A549 (cell line): ENCODE measurements at regions not wholly inside any gene's neighbourhood (a gene's known extent, or its start where the extent isn't known, plus 50 kb on each side); places are given as distances from the start of the nearest gene placed in this dataset.
"Not testable (repeated sequence)": the region's sequence is repeated elsewhere in the genome, so short reads cannot be mapped to it uniquely, and the experiment has no call there.

ENCODE experiments used
- ATAC-seq, 2 experiments: fragments of 200-7000 bp in 1 of 2; fragments of >200 bp in 1 of 2; cut with Nextera tagmentation in 1 of 2; cut with Tn5 transposase in 1 of 2; 3 replicates each; pipeline versions ENCODE4 v1.8.0 to v1.9.1; 2018 to 2020; ENCODE audit warnings: mild to moderate bottlenecking in 1 of 2, moderate library complexity in 1 of 2
- CTCF ChIA-PET: fragments of 300-600 bp; sonication (Branson Sonifier 250); formaldehyde crosslinking; extraction: SDS; loops from one replicate; lab custom pipeline; 2021; ENCODE audit warnings: antibody characterized with exemption, inconsistent platforms; lab: Yijun Ruan, JAX
- POLR2A ChIA-PET: fragments of 350-600 bp; formaldehyde crosslinking; extraction: SDS; loops from one replicate; lab custom pipeline; 2021; ENCODE audit warnings: antibody characterized with exemption, inconsistent platforms; lab: Yijun Ruan, JAX
- DNase-seq, 2 experiments: peaks; one replicate each; pipeline versions ENCODE4 v3.0.0 to v3.0.0-alpha.2; 2011 to 2016; ENCODE audit warnings: low read depth in 1 of 2, low spot score in 1 of 2
- FAIRE-seq: peaks from 2 replicates; lab custom pipeline; 2011; peaks lifted over from hg19 to GRCh38; lab: Jason Lieb, UNC
- H3K27ac ChIP-seq, 2 experiments: fragments of >200 bp; sonication (Bioruptor Twin); formaldehyde crosslinking; 3 replicates each; pipeline ENCODE4 v1.5.1; 2016 to 2017
- H3K4me1 ChIP-seq: fragments of >200 bp; sonication (Bioruptor Twin); formaldehyde crosslinking; 3 replicates; pipeline ENCODE4 v1.6.1; 2016
- H3K4me2 ChIP-seq: fragments of >200 bp; sonication (Bioruptor Twin); formaldehyde crosslinking; 3 replicates; pipeline ENCODE4 v1.6.1; 2016
- H3K4me3 ChIP-seq: fragments of >200 bp; sonication (Bioruptor Twin); formaldehyde crosslinking; 3 replicates; pipeline ENCODE4 v1.5.1; 2016
- H3K9me3 ChIP-seq: fragments of >200 bp; sonication (Bioruptor Twin); formaldehyde crosslinking; 3 replicates; pipeline ENCODE4 v1.6.1; 2016
- CEBPB ChIP-seq, 2 experiments: fragments of >200 bp in 1 of 2; sonication (Bioruptor Twin) in 1 of 2; formaldehyde crosslinking in 1 of 2; IDR thresholded peaks; 2 replicates each; pipeline ENCODE4 v1.6.1; 2012 to 2016
- CHD2 ChIP-seq: fragments of 150-350 bp; IDR thresholded peaks from 2 replicates; pipeline ENCODE4 v1.6.1; 2014; ENCODE audit warnings: low read length; ENCODE audit not compliant: partially characterized antibody
- FOXS1 ChIP-seq: fragments of 250-450 bp; sonication (Bioruptor Pico); IDR thresholded peaks from 2 replicates; pipeline ENCODE4 v1.5.0; 2020; ENCODE audit warnings: mild to moderate bottlenecking, moderate library complexity
- HOXB13 ChIP-seq: fragments of 250-450 bp; sonication (Bioruptor Pico); IDR thresholded peaks from 2 replicates; pipeline ENCODE4 v1.5.0; 2020; ENCODE audit warnings: low read depth, mild to moderate bottlenecking, moderate library complexity
- MAFK ChIP-seq: fragments of 450-650 bp; IDR thresholded peaks from 2 replicates; pipeline ENCODE4 v1.6.1; 2014; ENCODE audit not compliant: partially characterized antibody
- MAZ ChIP-seq: fragments of 150-350 bp; IDR thresholded peaks from 2 replicates; pipeline ENCODE4 v1.6.1; 2014; ENCODE audit warnings: antibody characterized with exemption, low read depth, low read length, borderline replicate concordance
- MYC ChIP-seq: IDR thresholded peaks from 2 replicates; pipeline ENCODE4 v1.6.1; 2012; ENCODE audit warnings: mild to moderate bottlenecking, inconsistent platforms, low read length, improper control_type of control experiment, borderline replicate concordance
- POLR2A ChIP-seq: IDR thresholded peaks from 2 replicates; pipeline ENCODE4 v1.6.1; 2012; ENCODE audit warnings: mild to moderate bottlenecking, low read length
- POLR2AphosphoS2 ChIP-seq: conservative IDR thresholded peaks from 2 replicates; pipeline ENCODE4 v1.6.1; 2012; ENCODE audit warnings: low read length, improper control_type of control experiment, inconsistent platforms
- RCOR1 ChIP-seq: fragments of 150-350 bp; IDR thresholded peaks from 2 replicates; pipeline ENCODE4 v1.6.1; 2014; ENCODE audit warnings: antibody characterized with exemption, low read length, low read depth
- SREBF2 ChIP-seq: fragments of 450-650 bp; IDR thresholded peaks from 2 replicates; pipeline ENCODE4 v1.6.1; 2014; ENCODE audit warnings: mild to moderate bottlenecking, moderate library complexity
- ZC3H11A ChIP-seq: fragments of 450-650 bp; IDR thresholded peaks from 2 replicates; pipeline ENCODE4 v1.6.1; 2014; ENCODE audit warnings: antibody characterized with exemption, mild to moderate bottlenecking
- ZFP36 ChIP-seq: fragments of 450-650 bp; IDR thresholded peaks from 2 replicates; pipeline ENCODE4 v1.6.1; 2014; ENCODE audit warnings: borderline replicate concordance; ENCODE audit not compliant: partially characterized antibody
- ZNF302 ChIP-seq: fragments of 250-450 bp; sonication (Bioruptor Pico); IDR thresholded peaks from 2 replicates; pipeline ENCODE4 v1.9.0; 2021; ENCODE audit warnings: inconsistent platforms, mild to moderate bottlenecking, moderate library complexity
- WGBS: methylation state at CpG from one replicate; pipeline ENCODE4 v1.1.6; 2017; ENCODE audit errors: missing lambda C conversion rate; 5-methylcytosine and 5-hydroxymethylcytosine counted together
- TF ChIP-seq, protein P1 (sequence below): fragments of 450-650 bp; IDR thresholded peaks from 2 replicates; pipeline ENCODE4 v1.6.1; 2014; ENCODE audit warnings: antibody characterized with exemption
- TF ChIP-seq, protein P2 (sequence below): fragments of >200 bp; sonication (Bioruptor Twin); formaldehyde crosslinking; IDR thresholded peaks from 3 replicates; pipeline ENCODE4 v1.5.1; 2016
- TF ChIP-seq, protein P3 (sequence below): fragments of 150-350 bp; IDR thresholded peaks from 2 replicates; pipeline ENCODE4 v1.6.1; 2014; ENCODE audit warnings: low read depth, mild to moderate bottlenecking, low read length
- TF ChIP-seq, protein P4 (sequence below): fragments of 200-600 bp; sonication (generic); IDR thresholded peaks from 2 replicates; pipeline ENCODE4 v1.6.1; 2016; ENCODE audit warnings: antibody characterized with exemption, mild to moderate bottlenecking, moderate library complexity

DNA sequence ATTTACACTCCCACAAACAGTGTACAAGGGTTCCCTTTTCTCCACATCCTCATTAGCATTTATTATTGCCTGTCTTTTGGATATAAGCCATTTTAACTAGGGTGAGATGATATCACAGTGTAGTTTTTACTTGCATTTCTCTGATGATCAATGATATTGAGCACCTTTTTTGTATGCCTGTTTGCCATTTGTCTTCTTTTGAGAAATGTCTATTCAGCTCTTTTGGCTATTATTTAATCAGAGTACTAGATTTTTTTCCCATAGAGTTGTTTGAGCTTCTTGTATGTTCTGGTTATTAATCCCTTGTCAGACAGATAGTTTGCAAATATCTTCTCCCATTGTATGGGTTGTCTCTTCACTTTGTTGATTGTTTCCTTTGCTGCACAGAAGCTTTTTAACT, 190.6 kb downstream of the MAGEB17 start:
- ChIA-PET POLR2A (no interaction called here), CTCF (interaction anchor here (0.7 kb wide), 1 partner anchor 259 kb away, joined by 3 read pairs; no protein-coding TSS in a partner anchor)
- no peaks in the 10 kb centered on the region for H3K9me3 ChIP-seq
- H3K27ac ChIP-seq, result no peak overlapping the region
- no peak overlapping the region for H3K4me3 ChIP-seq
- H3K4me2 ChIP-seq, result no peak overlapping the region
- H3K4me1 ChIP-seq, result no peaks in the 10 kb centered on the region
- ATAC-seq, result no peak
- no peak for DNase-seq
- FAIRE-seq, result no peak
- TF ChIP-seq MAFK (peak; percentile 53), HOXB13 (CRISPR knock-in tag) (no peak), POLR2A (no peak), ZC3H11A (no peak), FOXS1 (no peak), SREBF2 (no peak)
- TF ChIP-seq, protein P1, sequence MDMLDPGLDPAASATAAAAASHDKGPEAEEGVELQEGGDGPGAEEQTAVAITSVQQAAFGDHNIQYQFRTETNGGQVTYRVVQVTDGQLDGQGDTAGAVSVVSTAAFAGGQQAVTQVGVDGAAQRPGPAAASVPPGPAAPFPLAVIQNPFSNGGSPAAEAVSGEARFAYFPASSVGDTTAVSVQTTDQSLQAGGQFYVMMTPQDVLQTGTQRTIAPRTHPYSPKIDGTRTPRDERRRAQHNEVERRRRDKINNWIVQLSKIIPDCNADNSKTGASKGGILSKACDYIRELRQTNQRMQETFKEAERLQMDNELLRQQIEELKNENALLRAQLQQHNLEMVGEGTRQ, result no peak
- TF ChIP-seq, protein P2, sequence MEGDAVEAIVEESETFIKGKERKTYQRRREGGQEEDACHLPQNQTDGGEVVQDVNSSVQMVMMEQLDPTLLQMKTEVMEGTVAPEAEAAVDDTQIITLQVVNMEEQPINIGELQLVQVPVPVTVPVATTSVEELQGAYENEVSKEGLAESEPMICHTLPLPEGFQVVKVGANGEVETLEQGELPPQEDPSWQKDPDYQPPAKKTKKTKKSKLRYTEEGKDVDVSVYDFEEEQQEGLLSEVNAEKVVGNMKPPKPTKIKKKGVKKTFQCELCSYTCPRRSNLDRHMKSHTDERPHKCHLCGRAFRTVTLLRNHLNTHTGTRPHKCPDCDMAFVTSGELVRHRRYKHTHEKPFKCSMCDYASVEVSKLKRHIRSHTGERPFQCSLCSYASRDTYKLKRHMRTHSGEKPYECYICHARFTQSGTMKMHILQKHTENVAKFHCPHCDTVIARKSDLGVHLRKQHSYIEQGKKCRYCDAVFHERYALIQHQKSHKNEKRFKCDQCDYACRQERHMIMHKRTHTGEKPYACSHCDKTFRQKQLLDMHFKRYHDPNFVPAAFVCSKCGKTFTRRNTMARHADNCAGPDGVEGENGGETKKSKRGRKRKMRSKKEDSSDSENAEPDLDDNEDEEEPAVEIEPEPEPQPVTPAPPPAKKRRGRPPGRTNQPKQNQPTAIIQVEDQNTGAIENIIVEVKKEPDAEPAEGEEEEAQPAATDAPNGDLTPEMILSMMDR, result no peak

DNA sequence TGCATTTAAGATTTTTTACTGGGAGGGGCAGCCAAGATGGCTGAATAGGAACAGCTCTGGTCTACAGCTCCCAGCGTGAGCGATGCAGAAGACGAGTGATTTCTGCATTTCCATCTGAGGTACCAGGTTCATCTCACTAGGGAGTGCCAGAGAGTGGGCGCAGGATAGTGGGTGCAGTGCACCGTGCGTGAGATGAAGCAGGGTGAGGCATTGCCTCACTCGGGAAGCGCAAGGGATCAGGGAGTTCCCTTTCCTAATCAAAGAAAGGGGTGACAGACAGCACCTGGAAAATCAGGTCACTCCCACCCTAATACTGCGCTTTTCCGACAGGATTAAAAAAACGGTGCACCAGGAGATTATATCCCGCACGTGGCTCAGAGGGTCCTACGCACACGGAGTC, 192.8 kb downstream of the MAGEB17 start:
- H3K27ac ChIP-seq, H3K9me3 ChIP-seq, DNase-seq, H3K4me1 ChIP-seq, ATAC-seq, POLR2A ChIA-PET, CTCF ChIA-PET, H3K4me3 ChIP-seq, H3K4me2 ChIP-seq, FAIRE-seq: not testable (repeated sequence)
- WGBS, result 75% methylated on average over 11 of the region's 15 CpGs

DNA sequence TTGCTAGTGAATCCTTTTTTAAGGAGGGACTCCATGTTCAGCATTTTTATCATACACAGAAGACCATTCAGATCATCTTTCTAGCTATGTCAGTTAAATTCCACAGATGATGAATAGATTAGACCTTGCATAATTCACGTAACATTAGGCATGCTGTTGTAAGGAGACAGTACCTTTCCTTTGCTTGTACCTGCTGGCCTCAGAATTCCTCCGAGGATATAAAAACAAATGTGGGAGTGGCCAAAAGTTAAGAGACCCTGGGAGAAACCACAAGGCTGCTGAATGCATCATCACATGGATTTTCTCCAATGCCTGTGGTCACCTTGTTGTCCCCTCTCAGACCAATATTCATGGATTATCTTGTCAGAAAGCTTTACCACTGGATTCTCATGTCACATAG, 201.4 kb downstream of the MAGEB17 start:
- FAIRE-seq (no peak), ATAC-seq (no peak), DNase-seq (no peak)
- ChIA-PET CTCF (no interaction called here), POLR2A (no interaction called here)
- 8% methylated on average over 2 of the region's 2 CpGs for WGBS
- Histone ChIP-seq H3K4me3 (no peak overlapping the region), H3K4me2 (no peak overlapping the region), H3K27ac (no peak overlapping the region), H3K9me3 (no peaks in the 10 kb centered on the region), H3K4me1 (no peaks in the 10 kb centered on the region)
- no peak for TF ChIP-seq MYC
- TF ChIP-seq CEBPB (IDR thresholded peaks at IDR 0.05), result no peak
- no peak for TF ChIP-seq RCOR1
- no peak for TF ChIP-seq ZFP36
- TF ChIP-seq MAFK, result no peak
- TF ChIP-seq, protein P3, sequence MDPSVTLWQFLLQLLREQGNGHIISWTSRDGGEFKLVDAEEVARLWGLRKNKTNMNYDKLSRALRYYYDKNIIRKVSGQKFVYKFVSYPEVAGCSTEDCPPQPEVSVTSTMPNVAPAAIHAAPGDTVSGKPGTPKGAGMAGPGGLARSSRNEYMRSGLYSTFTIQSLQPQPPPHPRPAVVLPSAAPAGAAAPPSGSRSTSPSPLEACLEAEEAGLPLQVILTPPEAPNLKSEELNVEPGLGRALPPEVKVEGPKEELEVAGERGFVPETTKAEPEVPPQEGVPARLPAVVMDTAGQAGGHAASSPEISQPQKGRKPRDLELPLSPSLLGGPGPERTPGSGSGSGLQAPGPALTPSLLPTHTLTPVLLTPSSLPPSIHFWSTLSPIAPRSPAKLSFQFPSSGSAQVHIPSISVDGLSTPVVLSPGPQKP, result no peak
- TF ChIP-seq CHD2, result no peak
- no peak for TF ChIP-seq MAZ
- no peak for TF ChIP-seq POLR2AphosphoS2
- no peak for TF ChIP-seq SREBF2
- no peak for TF ChIP-seq ZNF302 (CRISPR knock-in tag)
- TF ChIP-seq, protein P4, sequence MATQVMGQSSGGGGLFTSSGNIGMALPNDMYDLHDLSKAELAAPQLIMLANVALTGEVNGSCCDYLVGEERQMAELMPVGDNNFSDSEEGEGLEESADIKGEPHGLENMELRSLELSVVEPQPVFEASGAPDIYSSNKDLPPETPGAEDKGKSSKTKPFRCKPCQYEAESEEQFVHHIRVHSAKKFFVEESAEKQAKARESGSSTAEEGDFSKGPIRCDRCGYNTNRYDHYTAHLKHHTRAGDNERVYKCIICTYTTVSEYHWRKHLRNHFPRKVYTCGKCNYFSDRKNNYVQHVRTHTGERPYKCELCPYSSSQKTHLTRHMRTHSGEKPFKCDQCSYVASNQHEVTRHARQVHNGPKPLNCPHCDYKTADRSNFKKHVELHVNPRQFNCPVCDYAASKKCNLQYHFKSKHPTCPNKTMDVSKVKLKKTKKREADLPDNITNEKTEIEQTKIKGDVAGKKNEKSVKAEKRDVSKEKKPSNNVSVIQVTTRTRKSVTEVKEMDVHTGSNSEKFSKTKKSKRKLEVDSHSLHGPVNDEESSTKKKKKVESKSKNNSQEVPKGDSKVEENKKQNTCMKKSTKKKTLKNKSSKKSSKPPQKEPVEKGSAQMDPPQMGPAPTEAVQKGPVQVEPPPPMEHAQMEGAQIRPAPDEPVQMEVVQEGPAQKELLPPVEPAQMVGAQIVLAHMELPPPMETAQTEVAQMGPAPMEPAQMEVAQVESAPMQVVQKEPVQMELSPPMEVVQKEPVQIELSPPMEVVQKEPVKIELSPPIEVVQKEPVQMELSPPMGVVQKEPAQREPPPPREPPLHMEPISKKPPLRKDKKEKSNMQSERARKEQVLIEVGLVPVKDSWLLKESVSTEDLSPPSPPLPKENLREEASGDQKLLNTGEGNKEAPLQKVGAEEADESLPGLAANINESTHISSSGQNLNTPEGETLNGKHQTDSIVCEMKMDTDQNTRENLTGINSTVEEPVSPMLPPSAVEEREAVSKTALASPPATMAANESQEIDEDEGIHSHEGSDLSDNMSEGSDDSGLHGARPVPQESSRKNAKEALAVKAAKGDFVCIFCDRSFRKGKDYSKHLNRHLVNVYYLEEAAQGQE, result no peak
